A673 (cell line): ENCODE measurements at regions not wholly inside any gene's neighbourhood (a gene's known extent, or its start where the extent isn't known, plus 50 kb on each side); places are given as distances from the start of the nearest gene placed in this dataset.

Experiments used
- BruUV-seq: library from RNA; stranded (reverse); fragments of 400-500 nt; replicated peaks from 2 replicates; lab custom pipeline; 2021; lab: Mats Ljungman, UMichigan
- CTCF ChIA-PET: fragments of 300-600 bp; sonication (Branson Sonifier 250); formaldehyde crosslinking; loops from one replicate; lab custom pipeline; 2022; ENCODE audit warnings: antibody characterized with exemption; lab: Charles Lee
- POLR2A ChIA-PET: fragments of 300-600 bp; sonication (Branson Sonifier 250); formaldehyde crosslinking; loops from one replicate; lab custom pipeline; 2022; ENCODE audit warnings: antibody characterized with exemption; ENCODE audit not compliant: low non-redundant PET; lab: Charles Lee
- DNase-seq: peaks from one replicate; pipeline ENCODE4 v3.0.0-alpha.2; 2015; ENCODE audit warnings: low spot score
- H3K27ac ChIP-seq: fragments of 200-600 bp; sonication (generic); 2 replicates; pipeline ENCODE4 v1.5.1; 2016; ENCODE audit warnings: mixed run types, low read depth, mild to moderate bottlenecking, mixed read lengths, antibody characterized with exemption, low read length; ENCODE audit not compliant: poor library complexity, severe bottlenecking
- H3K27me3 ChIP-seq: fragments of 200-600 bp; sonication (generic); replicated peaks from 2 replicates; pipeline ENCODE4 v1.6.1; 2017; ENCODE audit warnings: mixed run types, low read depth, mild to moderate bottlenecking, mixed read lengths, antibody characterized with exemption, low read length; ENCODE audit not compliant: insufficient read depth, poor library complexity
- H3K36me3 ChIP-seq: fragments of 200-600 bp; sonication (generic); 2 replicates; pipeline ENCODE4 v1.6.1; 2016; ENCODE audit warnings: mixed run types, mild to moderate bottlenecking, mixed read lengths, antibody characterized with exemption, low read length; ENCODE audit not compliant: insufficient read depth, poor library complexity, severe bottlenecking
- H3K4me1 ChIP-seq: fragments of 200-600 bp; sonication (generic); 2 replicates; pipeline ENCODE4 v1.6.1; 2017; ENCODE audit warnings: mixed run types, mild to moderate bottlenecking, mixed read lengths, antibody characterized with exemption, low read length; ENCODE audit not compliant: insufficient read depth, poor library complexity, severe bottlenecking
- H3K4me3 ChIP-seq: fragments of 200-600 bp; sonication (generic); 2 replicates; pipeline ENCODE4 v1.5.1; 2016; ENCODE audit warnings: low read depth, mixed run types, mild to moderate bottlenecking, mixed read lengths, low read length; ENCODE audit not compliant: poor library complexity, severe bottlenecking
- H3K9me3 ChIP-seq: fragments of 200-600 bp; sonication (generic); 2 replicates; pipeline ENCODE4 v1.6.1; 2016; ENCODE audit warnings: mixed run types, low read depth, mild to moderate bottlenecking, mixed read lengths, antibody characterized with exemption, low read length; ENCODE audit not compliant: poor library complexity, severe bottlenecking
- CTCF ChIP-seq: fragments of 300-800, 200-600 bp; sonication (generic); conservative IDR thresholded peaks from 2 replicates; pipeline ENCODE4 v1.5.1; 2017; ENCODE audit warnings: low read depth, mild to moderate bottlenecking, antibody characterized with exemption, low read length, moderate library complexity, mixed read lengths
- EZH2 ChIP-seq: fragments of 200-600 bp; sonication (generic); IDR thresholded peaks from 2 replicates; pipeline ENCODE4 v1.6.1; 2017; ENCODE audit warnings: borderline replicate concordance, low read depth, mild to moderate bottlenecking, mixed read lengths, antibody characterized with exemption, low read length; ENCODE audit not compliant: poor library complexity, severe bottlenecking
- intact Hi-C: fragments of 100-400 bp; cut with micrococcal nuclease; formaldehyde crosslinking; loops from one replicate; pipeline ENCODE4 v1.10.0; 2022; ENCODE audit not compliant: unreplicated experiment

DNA sequence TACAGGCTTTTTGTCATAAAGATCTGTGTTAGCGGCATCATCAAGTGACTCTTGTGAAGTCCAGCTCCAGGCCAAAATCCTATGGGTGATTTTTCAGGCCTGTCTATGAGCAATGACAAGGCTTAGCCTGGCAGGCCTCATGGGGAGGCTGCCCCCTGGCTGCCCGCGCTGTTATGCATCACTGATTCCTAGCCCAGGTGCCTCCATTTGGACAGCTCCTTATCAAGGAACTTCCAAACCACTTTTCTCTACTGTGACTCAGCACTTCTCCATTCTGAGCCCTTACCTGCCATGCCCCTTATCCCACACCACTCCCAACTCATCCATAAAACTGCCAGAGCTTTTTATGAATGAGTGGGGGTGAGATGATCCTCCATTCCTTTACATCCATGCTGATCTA lies 91.5 kb upstream of the C3orf80 start:
- H3K4me3 ChIP-seq: no peak overlapping the region
- peaks cover 36% of the 10 kb centered on the region for H3K4me1 ChIP-seq
- no peak overlapping the region for H3K27ac ChIP-seq
- CTCF ChIA-PET: no interaction called here
- H3K27me3 ChIP-seq: no peaks in the 10 kb centered on the region
- H3K9me3 ChIP-seq: no peaks in the 10 kb centered on the region
- BruUV-seq: no TSS peak
- POLR2A ChIA-PET: no interaction called here
- intact Hi-C loops: no loop called here
- no peak for TF ChIP-seq EZH2
- 0 out of 2 replicates have a peak, but pooled peaks have one; percentile 20 for TF ChIP-seq CTCF
- DNase-seq: no peak
- no peaks in the 10 kb centered on the region for H3K36me3 ChIP-seq

GRCh38 chr3:160134454-160134853 lies 90.8 kb upstream of the C3orf80 start:
- DNase-seq: no peak
- POLR2A ChIA-PET: interaction anchor here (0.6 kb wide), 1 partner anchor 97 kb away, joined by 4 read pairs; no protein-coding TSS in a partner anchor
- CTCF ChIA-PET: no interaction called here
- Histone ChIP-seq H3K36me3 (no peaks in the 10 kb centered on the region), H3K4me3 (no peak overlapping the region), H3K4me1 (peaks cover 29% of the 10 kb centered on the region), H3K27ac (no peak overlapping the region), H3K9me3 (no peaks in the 10 kb centered on the region), H3K27me3 (no peaks in the 10 kb centered on the region)
- BruUV-seq: no TSS peak
- TF ChIP-seq EZH2: no peak
- no peak for TF ChIP-seq CTCF
- intact Hi-C loops: no loop called here

- DNase-seq: peak; percentile 53
- Histone ChIP-seq H3K4me1 (peaks cover 24% of the 10 kb centered on the region), H3K36me3 (no peaks in the 10 kb centered on the region), H3K9me3 (no peaks in the 10 kb centered on the region), H3K4me3 (no peak overlapping the region), H3K27ac (no peak overlapping the region), H3K27me3 (no peaks in the 10 kb centered on the region)
- ChIA-PET POLR2A (interaction anchor here (0.6 kb wide), 1 partner anchor 98 kb away, joined by 4 read pairs; no protein-coding TSS in a partner anchor), CTCF (no interaction called here)
- BruUV-seq: no TSS peak
- intact Hi-C loops: no loop called here
- TF ChIP-seq EZH2 (no peak), CTCF (no peak)
Measured at GRCh38 chr3:160134964-160135363, 90.3 kb upstream of the C3orf80 start.
